Glutamatergic neuron (in vitro differentiated cells): ENCODE measurements at regions not wholly inside any gene's neighbourhood (a gene's known extent, or its start where the extent isn't known, plus 50 kb on each side); places are given as distances from the start of the nearest gene placed in this dataset.

Experiments used
- DNase-seq: peaks from one replicate; pipeline ENCODE4 v3.0.0; 2022
- H3K27ac Mint-ChIP-seq: one replicate; pipeline ENCODE4 v1.8.0; 2020; ENCODE audit warnings: mild to moderate bottlenecking, mixed read lengths, inconsistent platforms; ENCODE audit not compliant: unreplicated experiment
- H3K27me3 Mint-ChIP-seq: one replicate; pipeline ENCODE4 v1.8.0; 2020; ENCODE audit warnings: mild to moderate bottlenecking, moderate library complexity, mixed read lengths, inconsistent platforms; ENCODE audit not compliant: unreplicated experiment
- H3K36me3 Mint-ChIP-seq: one replicate; pipeline ENCODE4 v1.8.0; 2020; ENCODE audit warnings: mild to moderate bottlenecking, mixed read lengths, inconsistent platforms; ENCODE audit not compliant: unreplicated experiment
- H3K4me1 Mint-ChIP-seq: one replicate; pipeline ENCODE4 v1.8.0; 2020; ENCODE audit warnings: mild to moderate bottlenecking, low read depth, mixed read lengths, inconsistent platforms; ENCODE audit not compliant: unreplicated experiment
- H3K4me3 Mint-ChIP-seq: one replicate; pipeline ENCODE4 v1.8.0; 2020; ENCODE audit warnings: mild to moderate bottlenecking, mixed read lengths, inconsistent platforms; ENCODE audit not compliant: unreplicated experiment
- H3K9me3 Mint-ChIP-seq: one replicate; pipeline ENCODE4 v1.8.0; 2020; ENCODE audit warnings: mild to moderate bottlenecking, moderate library complexity, mixed read lengths, inconsistent platforms; ENCODE audit not compliant: unreplicated experiment
- CTCF ChIP-seq: fragments of 200-600 bp; sonication (generic); IDR thresholded peaks from one replicate; pipeline ENCODE4 v1.5.0; 2021; ENCODE audit not compliant: partially characterized antibody, unreplicated experiment

GRCh38 chr17:52209507-52209906, 51.0 kb upstream of the CA10 start:
- Mint-ChIP-seq H3K27ac (no peak overlapping the region), H3K4me3 (no peak overlapping the region), H3K4me1 (peaks cover 8% of the 10 kb centered on the region), H3K27me3 (no peaks in the 10 kb centered on the region), H3K36me3 (no peaks in the 10 kb centered on the region), H3K9me3 (peaks cover 2% of the 10 kb centered on the region)
- no peak for TF ChIP-seq CTCF
- DNase-seq, result no peak
